ENCODE measurements at regions not wholly inside any gene's neighbourhood (a gene's known extent, or its start where the extent isn't known, plus 50 kb on each side); places are given as distances from the start of the nearest gene placed in this dataset.

DNA sequence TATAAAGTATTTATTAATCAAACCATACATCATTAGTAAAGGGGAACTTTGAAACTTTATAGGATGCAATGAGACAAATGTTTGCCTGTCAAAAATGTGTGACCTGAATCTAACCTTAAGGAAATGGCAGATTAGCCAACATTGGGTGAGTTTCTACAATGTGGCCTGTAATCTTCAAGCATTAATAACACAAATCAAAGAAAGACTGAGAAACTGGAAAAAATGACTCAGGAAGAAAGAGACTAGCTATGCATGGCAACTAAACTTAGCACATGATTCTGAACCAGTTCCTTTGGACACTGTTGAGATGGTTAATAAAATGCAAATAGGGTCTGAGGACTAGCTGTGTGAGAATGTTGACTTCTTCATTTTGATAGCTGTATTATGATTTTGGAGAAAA is 628.6 kb upstream of the ID2 start:
- Mint-ChIP-seq H3K4me3 (no peak overlapping the region), H3K36me3 (ENCODE audit: low read depth) (no peaks in the 10 kb centered on the region), H3K9me3 (peaks cover 7% of the 10 kb centered on the region), H3K27ac (no peak overlapping the region), H3K27me3 (ENCODE audit: insufficient read depth) (no peaks in the 10 kb centered on the region), H3K4me1 (no peaks in the 10 kb centered on the region)
- no peaks in the 10 kb centered on the region for H3K36me3 ChIP-seq (ENCODE audit: control insufficient read depth, insufficient read depth, low read length)
- no peaks in the 10 kb centered on the region for H3K27me3 ChIP-seq (ENCODE audit: control insufficient read depth, insufficient read depth, low read length, poor library complexity, severe bottlenecking)
- H3K4me3 ChIP-seq (ENCODE audit: low read length): no peak overlapping the region
- peaks cover 6% of the 10 kb centered on the region for H3K9me3 ChIP-seq (ENCODE audit: control insufficient read depth, low read length)
- no peak for DNase-seq
- TF ChIP-seq, protein P1, sequence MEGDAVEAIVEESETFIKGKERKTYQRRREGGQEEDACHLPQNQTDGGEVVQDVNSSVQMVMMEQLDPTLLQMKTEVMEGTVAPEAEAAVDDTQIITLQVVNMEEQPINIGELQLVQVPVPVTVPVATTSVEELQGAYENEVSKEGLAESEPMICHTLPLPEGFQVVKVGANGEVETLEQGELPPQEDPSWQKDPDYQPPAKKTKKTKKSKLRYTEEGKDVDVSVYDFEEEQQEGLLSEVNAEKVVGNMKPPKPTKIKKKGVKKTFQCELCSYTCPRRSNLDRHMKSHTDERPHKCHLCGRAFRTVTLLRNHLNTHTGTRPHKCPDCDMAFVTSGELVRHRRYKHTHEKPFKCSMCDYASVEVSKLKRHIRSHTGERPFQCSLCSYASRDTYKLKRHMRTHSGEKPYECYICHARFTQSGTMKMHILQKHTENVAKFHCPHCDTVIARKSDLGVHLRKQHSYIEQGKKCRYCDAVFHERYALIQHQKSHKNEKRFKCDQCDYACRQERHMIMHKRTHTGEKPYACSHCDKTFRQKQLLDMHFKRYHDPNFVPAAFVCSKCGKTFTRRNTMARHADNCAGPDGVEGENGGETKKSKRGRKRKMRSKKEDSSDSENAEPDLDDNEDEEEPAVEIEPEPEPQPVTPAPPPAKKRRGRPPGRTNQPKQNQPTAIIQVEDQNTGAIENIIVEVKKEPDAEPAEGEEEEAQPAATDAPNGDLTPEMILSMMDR (conservative IDR thresholded peaks at IDR 0.05): no peak
- no peak overlapping the region for H3K9ac ChIP-seq (ENCODE audit: extremely low read depth, low read length, poor library complexity, severe bottlenecking)
- H3K4me1 ChIP-seq (ENCODE audit: control insufficient read depth, insufficient read depth, low read length): no peaks in the 10 kb centered on the region
- H3K27ac ChIP-seq (ENCODE audit: low read depth, low read length): no peak overlapping the region

DNA sequence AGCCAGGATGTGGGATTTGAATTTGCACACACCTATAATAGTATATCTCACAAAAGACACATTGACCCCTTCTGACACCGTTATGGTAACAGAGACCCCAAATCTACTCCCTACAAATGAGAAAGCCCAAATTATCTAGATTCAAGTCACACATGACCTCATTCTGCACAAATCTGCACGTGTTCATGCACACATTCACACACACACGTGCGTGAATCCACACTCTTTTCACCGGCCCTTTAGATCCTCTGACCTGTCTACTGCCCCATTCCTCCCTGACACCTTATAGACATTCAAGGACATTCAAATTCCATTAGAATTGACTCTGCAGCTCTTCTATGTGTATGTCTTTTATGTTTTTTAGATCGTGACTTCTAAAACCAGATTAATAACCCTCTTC is 627.8 kb upstream of the ID2 start:
- H3K4me3 Mint-ChIP-seq: no peak overlapping the region
- TF ChIP-seq, protein P1 (conservative IDR thresholded peaks at IDR 0.05): no peak
- H3K27me3 ChIP-seq (ENCODE audit: control insufficient read depth, insufficient read depth, low read length, poor library complexity, severe bottlenecking): no peaks in the 10 kb centered on the region
- H3K27ac Mint-ChIP-seq: no peak overlapping the region
- H3K27ac ChIP-seq (ENCODE audit: low read depth, low read length): no peak overlapping the region
- H3K9ac ChIP-seq (ENCODE audit: extremely low read depth, low read length, poor library complexity, severe bottlenecking): no peak overlapping the region
- no peaks in the 10 kb centered on the region for H3K4me1 ChIP-seq (ENCODE audit: control insufficient read depth, insufficient read depth, low read length)
- WGBS, 2 experiments (ENCODE audit: insufficient coverage in 1 of 2, insufficient read length in 1 of 2): 94 to 95% methylated on average over 4 to 6 of the region's 6 CpGs
- H3K36me3 Mint-ChIP-seq (ENCODE audit: low read depth): no peaks in the 10 kb centered on the region
- peaks cover 6% of the 10 kb centered on the region for H3K9me3 ChIP-seq (ENCODE audit: control insufficient read depth, low read length)
- H3K36me3 ChIP-seq (ENCODE audit: control insufficient read depth, insufficient read depth, low read length): no peaks in the 10 kb centered on the region
- DNase-seq: no peak
- H3K27me3 Mint-ChIP-seq (ENCODE audit: insufficient read depth): no peaks in the 10 kb centered on the region
- H3K4me1 Mint-ChIP-seq: no peaks in the 10 kb centered on the region
- H3K9me3 Mint-ChIP-seq: peaks cover 7% of the 10 kb centered on the region
- H3K4me3 ChIP-seq (ENCODE audit: low read length): no peak overlapping the region

DNA sequence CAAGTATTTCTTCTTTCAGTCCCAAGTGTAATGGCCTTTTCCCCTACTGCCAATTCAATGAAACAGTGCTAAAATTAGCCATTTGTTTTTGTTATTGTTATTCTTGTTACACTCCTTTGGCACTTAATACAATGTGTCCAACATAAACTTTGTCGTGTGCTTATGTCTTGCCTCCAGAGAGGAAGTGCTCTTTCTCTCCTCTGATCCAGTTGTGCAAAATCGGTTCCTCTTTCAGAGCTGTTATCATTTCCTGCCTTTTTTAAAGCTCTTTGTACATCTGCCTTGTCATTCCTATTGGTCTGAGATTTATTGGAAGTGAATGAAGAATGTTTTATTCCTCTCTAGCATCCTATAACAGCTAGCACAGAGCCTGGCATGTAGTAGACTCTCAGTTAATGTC is 623.2 kb upstream of the ID2 start:
- Histone ChIP-seq H3K9ac (ENCODE audit: extremely low read depth, low read length, poor library complexity, severe bottlenecking) (no peak overlapping the region), H3K4me1 (ENCODE audit: control insufficient read depth, insufficient read depth, low read length) (no peaks in the 10 kb centered on the region), H3K9me3 (ENCODE audit: control insufficient read depth, low read length) (peaks cover 6% of the 10 kb centered on the region), H3K36me3 (ENCODE audit: control insufficient read depth, insufficient read depth, low read length) (no peaks in the 10 kb centered on the region), H3K4me3 (ENCODE audit: low read length) (no peak overlapping the region), H3K27me3 (ENCODE audit: control insufficient read depth, insufficient read depth, low read length, poor library complexity, severe bottlenecking) (no peaks in the 10 kb centered on the region), H3K27ac (ENCODE audit: low read depth, low read length) (no peak overlapping the region)
- Mint-ChIP-seq H3K27me3 (ENCODE audit: insufficient read depth) (no peaks in the 10 kb centered on the region), H3K4me1 (peaks cover 5% of the 10 kb centered on the region), H3K36me3 (ENCODE audit: low read depth) (no peaks in the 10 kb centered on the region), H3K4me3 (no peak overlapping the region), H3K27ac (no peak overlapping the region), H3K9me3 (peaks cover 7% of the 10 kb centered on the region)
- no peak for DNase-seq
- TF ChIP-seq, protein P1 (conservative IDR thresholded peaks at IDR 0.05): no peak
- 85 to 90% methylated on average over 1 to 2 of the region's 2 CpGs for WGBS, 2 experiments (ENCODE audit: insufficient coverage in 1 of 2, insufficient read length in 1 of 2)

Measured in endodermal cell (in vitro differentiated cells).